ENCODE measurements at regions not wholly inside any gene's neighbourhood (a gene's known extent, or its start where the extent isn't known, plus 50 kb on each side); places are given as distances from the start of the nearest gene placed in this dataset.

- Histone ChIP-seq H3K4me1 (ENCODE audit: control insufficient read depth in 1 of 2, insufficient read depth in 2 of 2, low read length in 2 of 2) (peaks cover 6 to 10% of the 10 kb centered on the region in 2 donors), H3K9ac (ENCODE audit: low read depth in 1 of 2, low read length in 2 of 2) (no peak overlapping the region), H3K27ac (ENCODE audit: low read depth, low read length) (no peak overlapping the region)
Measured at GRCh38 chr10:44326474-44327030, 58.3 kb downstream of the CXCL12 start.

GRCh38 chr10:44325596-44326307 lies 59.1 kb downstream of the CXCL12 start:
- Histone ChIP-seq H3K9ac (ENCODE audit: low read depth in 1 of 2, low read length in 2 of 2) (no peak overlapping the region), H3K4me3 (ENCODE audit: low read depth in 1 of 2, low read length in 2 of 2) (no peak overlapping the region), H3K36me3 (ENCODE audit: control insufficient read depth in 1 of 2, insufficient read depth in 2 of 2, low read length in 2 of 2) (no peaks in the 10 kb centered on the region), H3K9me3 (ENCODE audit: control insufficient read depth in 1 of 2, low read length in 2 of 2) (no peaks in the 10 kb centered on the region), H3K4me1 (ENCODE audit: control insufficient read depth in 1 of 2, insufficient read depth in 2 of 2, low read length in 2 of 2) (peaks cover 6 to 10% of the 10 kb centered on the region in 2 donors), H3K27ac (ENCODE audit: low read depth, low read length) (no peak overlapping the region), H3K27me3 (ENCODE audit: control insufficient read depth in 1 of 2, insufficient read depth in 2 of 2, low read length in 2 of 2) (no peaks in the 10 kb centered on the region)

More at GRCh38 chr10:44326474-44327030, 58.3 kb downstream of the CXCL12 start:
- Histone ChIP-seq H3K27me3 (ENCODE audit: control insufficient read depth in 1 of 2, insufficient read depth in 2 of 2, low read length in 2 of 2) (no peaks in the 10 kb centered on the region), H3K9me3 (ENCODE audit: control insufficient read depth in 1 of 2, low read length in 2 of 2) (no peaks in the 10 kb centered on the region), H3K36me3 (ENCODE audit: control insufficient read depth in 1 of 2, insufficient read depth in 2 of 2, low read length in 2 of 2) (no peaks in the 10 kb centered on the region), H3K4me3 (ENCODE audit: low read depth in 1 of 2, low read length in 2 of 2) (no peak overlapping the region)

- no peaks in the 10 kb centered on the region for H3K36me3 ChIP-seq (ENCODE audit: control insufficient read depth in 1 of 2, insufficient read depth in 2 of 2, low read length in 2 of 2)
- peaks cover 6 to 10% of the 10 kb centered on the region in 2 donors for H3K4me1 ChIP-seq (ENCODE audit: control insufficient read depth in 1 of 2, insufficient read depth in 2 of 2, low read length in 2 of 2)
- H3K9me3 ChIP-seq (ENCODE audit: control insufficient read depth in 1 of 2, low read length in 2 of 2), result no peaks in the 10 kb centered on the region
- H3K4me3 ChIP-seq (ENCODE audit: low read depth in 1 of 2, low read length in 2 of 2), result no peak overlapping the region
- no peaks in the 10 kb centered on the region for H3K27me3 ChIP-seq (ENCODE audit: control insufficient read depth in 1 of 2, insufficient read depth in 2 of 2, low read length in 2 of 2)
- no peak overlapping the region for H3K27ac ChIP-seq (ENCODE audit: low read depth, low read length)
- no peak overlapping the region for H3K9ac ChIP-seq (ENCODE audit: low read depth in 1 of 2, low read length in 2 of 2)
Measured at GRCh38 chr10:44325157-44325556, 59.7 kb downstream of the CXCL12 start.

GRCh38 chr10:44323838-44324237 lies 61.1 kb downstream of the CXCL12 start:
- no peak overlapping the region for H3K27ac ChIP-seq (ENCODE audit: low read depth, low read length)
- H3K9ac ChIP-seq (ENCODE audit: low read depth in 1 of 2, low read length in 2 of 2), result no peak overlapping the region
- H3K4me3 ChIP-seq (ENCODE audit: low read depth in 1 of 2, low read length in 2 of 2), result no peak overlapping the region
- no peaks in the 10 kb centered on the region for H3K36me3 ChIP-seq (ENCODE audit: control insufficient read depth in 1 of 2, insufficient read depth in 2 of 2, low read length in 2 of 2)
- peaks cover 6 to 10% of the 10 kb centered on the region in 2 donors for H3K4me1 ChIP-seq (ENCODE audit: control insufficient read depth in 1 of 2, insufficient read depth in 2 of 2, low read length in 2 of 2)
- H3K9me3 ChIP-seq (ENCODE audit: control insufficient read depth in 1 of 2, low read length in 2 of 2), result no peaks in the 10 kb centered on the region
- no peaks in the 10 kb centered on the region for H3K27me3 ChIP-seq (ENCODE audit: control insufficient read depth in 1 of 2, insufficient read depth in 2 of 2, low read length in 2 of 2)

- no peaks in the 10 kb centered on the region for H3K9me3 ChIP-seq (ENCODE audit: control insufficient read depth in 1 of 2, low read length in 2 of 2)
- H3K27me3 ChIP-seq (ENCODE audit: control insufficient read depth in 1 of 2, insufficient read depth in 2 of 2, low read length in 2 of 2), result no peaks in the 10 kb centered on the region
- no peak overlapping the region for H3K27ac ChIP-seq (ENCODE audit: low read depth, low read length)
- H3K4me3 ChIP-seq (ENCODE audit: low read depth in 1 of 2, low read length in 2 of 2), result no peak overlapping the region
- no peak overlapping the region for H3K9ac ChIP-seq (ENCODE audit: low read depth in 1 of 2, low read length in 2 of 2)
- H3K36me3 ChIP-seq (ENCODE audit: control insufficient read depth in 1 of 2, insufficient read depth in 2 of 2, low read length in 2 of 2), result no peaks in the 10 kb centered on the region
- peaks cover 6 to 10% of the 10 kb centered on the region in 2 donors for H3K4me1 ChIP-seq (ENCODE audit: control insufficient read depth in 1 of 2, insufficient read depth in 2 of 2, low read length in 2 of 2)
Measured at GRCh38 chr10:44322137-44322536, 62.8 kb downstream of the CXCL12 start.

- Histone ChIP-seq H3K9ac (ENCODE audit: low read depth in 1 of 2, low read length in 2 of 2) (no peak overlapping the region), H3K36me3 (ENCODE audit: control insufficient read depth in 1 of 2, insufficient read depth in 2 of 2, low read length in 2 of 2) (no peaks in the 10 kb centered on the region), H3K27me3 (ENCODE audit: control insufficient read depth in 1 of 2, insufficient read depth in 2 of 2, low read length in 2 of 2) (no peaks in the 10 kb centered on the region), H3K27ac (ENCODE audit: low read depth, low read length) (no peak overlapping the region), H3K4me1 (ENCODE audit: control insufficient read depth in 1 of 2, insufficient read depth in 2 of 2, low read length in 2 of 2) (peaks cover 6 to 10% of the 10 kb centered on the region in 2 donors), H3K9me3 (ENCODE audit: control insufficient read depth in 1 of 2, low read length in 2 of 2) (no peaks in the 10 kb centered on the region), H3K4me3 (ENCODE audit: low read depth in 1 of 2, low read length in 2 of 2) (no peak overlapping the region)
Measured at GRCh38 chr10:44320756-44321155, 64.1 kb downstream of the CXCL12 start.

- H3K4me1 ChIP-seq (ENCODE audit: control insufficient read depth in 1 of 2, insufficient read depth in 2 of 2, low read length in 2 of 2), result no peaks in the 10 kb centered on the region
- no peaks in the 10 kb centered on the region for H3K27me3 ChIP-seq (ENCODE audit: control insufficient read depth in 1 of 2, insufficient read depth in 2 of 2, low read length in 2 of 2)
- H3K27ac ChIP-seq (ENCODE audit: low read depth, low read length), result no peak overlapping the region
- no peaks in the 10 kb centered on the region for H3K9me3 ChIP-seq (ENCODE audit: control insufficient read depth in 1 of 2, low read length in 2 of 2)
- no peak overlapping the region for H3K4me3 ChIP-seq (ENCODE audit: low read depth in 1 of 2, low read length in 2 of 2)
- no peak overlapping the region for H3K9ac ChIP-seq (ENCODE audit: low read depth in 1 of 2, low read length in 2 of 2)
- no peaks in the 10 kb centered on the region for H3K36me3 ChIP-seq (ENCODE audit: control insufficient read depth in 1 of 2, insufficient read depth in 2 of 2, low read length in 2 of 2)
Measured at GRCh38 chr10:44317856-44318255, 67.0 kb downstream of the CXCL12 start.

GRCh38 chr10:44316922-44317215 lies 68.0 kb downstream of the CXCL12 start:
- Histone ChIP-seq H3K27ac (ENCODE audit: low read depth, low read length) (no peak overlapping the region), H3K4me1 (ENCODE audit: control insufficient read depth in 1 of 2, insufficient read depth in 2 of 2, low read length in 2 of 2) (no peaks in the 10 kb centered on the region), H3K36me3 (ENCODE audit: control insufficient read depth in 1 of 2, insufficient read depth in 2 of 2, low read length in 2 of 2) (no peaks in the 10 kb centered on the region), H3K27me3 (ENCODE audit: control insufficient read depth in 1 of 2, insufficient read depth in 2 of 2, low read length in 2 of 2) (no peaks in the 10 kb centered on the region), H3K9ac (ENCODE audit: low read depth in 1 of 2, low read length in 2 of 2) (no peak overlapping the region), H3K4me3 (ENCODE audit: low read depth in 1 of 2, low read length in 2 of 2) (no peak overlapping the region), H3K9me3 (ENCODE audit: control insufficient read depth in 1 of 2, low read length in 2 of 2) (no peaks in the 10 kb centered on the region)

GRCh38 chr10:44316187-44316921 lies 68.5 kb downstream of the CXCL12 start:
- no peaks in the 10 kb centered on the region for H3K9me3 ChIP-seq (ENCODE audit: control insufficient read depth in 1 of 2, low read length in 2 of 2)
- H3K4me3 ChIP-seq (ENCODE audit: low read depth in 1 of 2, low read length in 2 of 2), result no peak overlapping the region
- H3K27ac ChIP-seq (ENCODE audit: low read depth, low read length), result no peak overlapping the region
- no peaks in the 10 kb centered on the region for H3K27me3 ChIP-seq (ENCODE audit: control insufficient read depth in 1 of 2, insufficient read depth in 2 of 2, low read length in 2 of 2)
- H3K36me3 ChIP-seq (ENCODE audit: control insufficient read depth in 1 of 2, insufficient read depth in 2 of 2, low read length in 2 of 2), result no peaks in the 10 kb centered on the region
- no peak overlapping the region for H3K9ac ChIP-seq (ENCODE audit: low read depth in 1 of 2, low read length in 2 of 2)
- no peaks in the 10 kb centered on the region for H3K4me1 ChIP-seq (ENCODE audit: control insufficient read depth in 1 of 2, insufficient read depth in 2 of 2, low read length in 2 of 2)

GRCh38 chr10:44314802-44315460 lies 70.0 kb downstream of the CXCL12 start:
- H3K9ac ChIP-seq (ENCODE audit: low read depth in 1 of 2, low read length in 2 of 2), result no peak overlapping the region
- no peaks in the 10 kb centered on the region for H3K27me3 ChIP-seq (ENCODE audit: control insufficient read depth in 1 of 2, insufficient read depth in 2 of 2, low read length in 2 of 2)
- H3K27ac ChIP-seq (ENCODE audit: low read depth, low read length), result no peak overlapping the region
- no peaks in the 10 kb centered on the region for H3K9me3 ChIP-seq (ENCODE audit: control insufficient read depth in 1 of 2, low read length in 2 of 2)
- no peaks in the 10 kb centered on the region for H3K36me3 ChIP-seq (ENCODE audit: control insufficient read depth in 1 of 2, insufficient read depth in 2 of 2, low read length in 2 of 2)
- no peak overlapping the region for H3K4me3 ChIP-seq (ENCODE audit: low read depth in 1 of 2, low read length in 2 of 2)
- H3K4me1 ChIP-seq (ENCODE audit: control insufficient read depth in 1 of 2, insufficient read depth in 2 of 2, low read length in 2 of 2), result peaks cover 0 to 8% of the 10 kb centered on the region in 2 donors
